ENCODE measurements at regions not wholly inside any gene's neighbourhood (a gene's known extent, or its start where the extent isn't known, plus 50 kb on each side); places are given as distances from the start of the nearest gene placed in this dataset.

DNA sequence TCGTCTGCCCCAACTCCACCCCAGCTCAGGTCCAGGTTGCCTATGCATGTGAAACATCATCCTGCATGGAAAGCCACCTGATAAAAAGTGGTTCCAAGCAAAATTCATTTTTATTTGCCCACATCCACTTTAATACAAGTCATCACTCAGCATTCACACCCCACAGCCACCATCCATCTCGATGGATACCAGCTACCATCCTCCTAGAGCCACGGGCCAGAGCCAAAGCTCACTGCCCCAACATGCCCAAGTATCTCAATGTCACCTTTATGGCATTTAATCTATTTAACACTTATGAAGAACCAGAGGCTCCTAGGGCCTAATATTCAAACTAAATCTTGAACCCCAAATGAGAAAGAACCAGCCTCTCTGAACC is 70.5 kb downstream of the COPRS start:
- POLR2A ChIA-PET (ENCODE audit: unreplicated experiment): no interaction called here
- no peaks in the 10 kb centered on the region for H3K79me2 ChIP-seq (ENCODE audit: low read depth)
- CTCF ChIA-PET: no interaction called here
- TF ChIP-seq, protein P1, sequence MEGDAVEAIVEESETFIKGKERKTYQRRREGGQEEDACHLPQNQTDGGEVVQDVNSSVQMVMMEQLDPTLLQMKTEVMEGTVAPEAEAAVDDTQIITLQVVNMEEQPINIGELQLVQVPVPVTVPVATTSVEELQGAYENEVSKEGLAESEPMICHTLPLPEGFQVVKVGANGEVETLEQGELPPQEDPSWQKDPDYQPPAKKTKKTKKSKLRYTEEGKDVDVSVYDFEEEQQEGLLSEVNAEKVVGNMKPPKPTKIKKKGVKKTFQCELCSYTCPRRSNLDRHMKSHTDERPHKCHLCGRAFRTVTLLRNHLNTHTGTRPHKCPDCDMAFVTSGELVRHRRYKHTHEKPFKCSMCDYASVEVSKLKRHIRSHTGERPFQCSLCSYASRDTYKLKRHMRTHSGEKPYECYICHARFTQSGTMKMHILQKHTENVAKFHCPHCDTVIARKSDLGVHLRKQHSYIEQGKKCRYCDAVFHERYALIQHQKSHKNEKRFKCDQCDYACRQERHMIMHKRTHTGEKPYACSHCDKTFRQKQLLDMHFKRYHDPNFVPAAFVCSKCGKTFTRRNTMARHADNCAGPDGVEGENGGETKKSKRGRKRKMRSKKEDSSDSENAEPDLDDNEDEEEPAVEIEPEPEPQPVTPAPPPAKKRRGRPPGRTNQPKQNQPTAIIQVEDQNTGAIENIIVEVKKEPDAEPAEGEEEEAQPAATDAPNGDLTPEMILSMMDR (conservative IDR thresholded peaks at IDR 0.05): no peak
- TF ChIP-seq EZH2 (IDR thresholded peaks at IDR 0.05; ENCODE audit: low read depth): no peak
- H3K4me1 ChIP-seq (replicated peaks; ENCODE audit: insufficient read depth): peaks cover 13% of the 10 kb centered on the region
- no peaks in the 10 kb centered on the region for H3K9me3 ChIP-seq (ENCODE audit: insufficient read depth, low read depth)
- H2AFZ ChIP-seq: no peak overlapping the region
- H3K4me2 ChIP-seq: peak overlapping the region; percentile 6
- no peak overlapping the region for H3K4me3 ChIP-seq
- intact Hi-C loops (cut with micrococcal nuclease; ENCODE audit: unreplicated experiment): no loop called here
- H4K20me1 ChIP-seq (ENCODE audit: insufficient read depth): no peaks in the 10 kb centered on the region
- no peak overlapping the region for H3K27ac ChIP-seq
- peaks cover 10% of the 10 kb centered on the region; the same call in 1 of the 2 replicates for H3F3A ChIP-seq (ENCODE audit: insufficient read depth, low read depth)
- H3K27me3 ChIP-seq (ENCODE audit: insufficient read depth, low read depth): 0 out of 2 replicates have a peak, but pooled peaks cover 3% of the 10 kb centered on the region
- DNase-seq: no peak
- H3K9me2 ChIP-seq (ENCODE audit: insufficient read depth): no peaks in the 10 kb centered on the region
- no peaks in the 10 kb centered on the region for H3K36me3 ChIP-seq (ENCODE audit: low read depth)
- no TSS peak for BruUV-seq (replicated peaks)

DNA sequence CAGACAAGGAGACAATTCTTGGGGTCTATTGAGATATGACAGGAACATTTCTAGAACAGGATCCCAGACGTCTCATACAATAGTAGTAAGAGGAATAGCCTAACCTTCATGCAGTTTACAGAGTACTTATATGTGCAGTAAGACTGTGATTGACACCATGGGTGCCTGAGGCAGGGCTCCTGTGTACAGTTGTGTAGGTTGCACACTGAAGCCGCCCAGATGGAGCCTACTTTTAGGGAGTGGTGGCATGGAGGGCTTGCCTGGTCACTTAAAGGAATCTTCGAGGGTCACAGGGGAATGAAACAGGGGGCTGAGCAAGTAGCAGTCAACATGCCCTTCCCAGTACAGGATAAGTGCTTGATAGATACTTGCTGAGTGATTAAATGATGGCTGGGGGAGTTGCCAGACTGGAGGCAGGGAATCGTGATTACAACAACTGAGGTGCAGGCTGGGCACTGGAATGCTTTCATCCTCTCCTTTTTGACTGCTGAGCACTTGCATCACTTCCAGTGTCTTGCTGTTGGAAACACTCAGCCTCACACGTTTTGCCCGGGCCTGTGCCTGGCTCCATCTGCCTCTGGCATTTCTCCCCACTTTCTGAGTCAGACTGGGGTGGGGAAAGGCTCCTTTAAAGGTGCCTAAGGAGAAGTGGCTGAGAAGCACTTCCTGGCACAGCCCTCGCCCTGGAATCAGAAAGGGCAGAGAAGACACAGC is 71.0 kb downstream of the COPRS start:
- H3K4me1 ChIP-seq (replicated peaks; ENCODE audit: insufficient read depth): peaks cover 13% of the 10 kb centered on the region
- intact Hi-C loops (cut with micrococcal nuclease; ENCODE audit: unreplicated experiment): no loop called here
- ChIA-PET POLR2A (ENCODE audit: unreplicated experiment) (no interaction called here), CTCF (no interaction called here)
- peak; percentile 54 to 81 for DNase-seq
- no TSS peak for BruUV-seq (replicated peaks)
- no peaks in the 10 kb centered on the region for H3K36me3 ChIP-seq (ENCODE audit: low read depth)
- TF ChIP-seq, protein P1 (conservative IDR thresholded peaks at IDR 0.05): no peak
- TF ChIP-seq EZH2 (IDR thresholded peaks at IDR 0.05; ENCODE audit: low read depth): no peak
- H4K20me1 ChIP-seq (ENCODE audit: insufficient read depth): no peaks in the 10 kb centered on the region
- H3K9me3 ChIP-seq (ENCODE audit: insufficient read depth, low read depth): no peaks in the 10 kb centered on the region
- H3F3A ChIP-seq (ENCODE audit: insufficient read depth, low read depth): peaks cover 10% of the 10 kb centered on the region; the same call in 1 of the 2 replicates
- H3K27ac ChIP-seq: no peak overlapping the region
- no peak overlapping the region for H2AFZ ChIP-seq
- peak overlapping the region; percentile 6 for H3K4me2 ChIP-seq
- no peaks in the 10 kb centered on the region for H3K9me2 ChIP-seq (ENCODE audit: insufficient read depth)
- H3K4me3 ChIP-seq: no peak overlapping the region
- no peaks in the 10 kb centered on the region for H3K79me2 ChIP-seq (ENCODE audit: low read depth)
- H3K27me3 ChIP-seq (ENCODE audit: insufficient read depth, low read depth): no peaks in the 10 kb centered on the region

DNA sequence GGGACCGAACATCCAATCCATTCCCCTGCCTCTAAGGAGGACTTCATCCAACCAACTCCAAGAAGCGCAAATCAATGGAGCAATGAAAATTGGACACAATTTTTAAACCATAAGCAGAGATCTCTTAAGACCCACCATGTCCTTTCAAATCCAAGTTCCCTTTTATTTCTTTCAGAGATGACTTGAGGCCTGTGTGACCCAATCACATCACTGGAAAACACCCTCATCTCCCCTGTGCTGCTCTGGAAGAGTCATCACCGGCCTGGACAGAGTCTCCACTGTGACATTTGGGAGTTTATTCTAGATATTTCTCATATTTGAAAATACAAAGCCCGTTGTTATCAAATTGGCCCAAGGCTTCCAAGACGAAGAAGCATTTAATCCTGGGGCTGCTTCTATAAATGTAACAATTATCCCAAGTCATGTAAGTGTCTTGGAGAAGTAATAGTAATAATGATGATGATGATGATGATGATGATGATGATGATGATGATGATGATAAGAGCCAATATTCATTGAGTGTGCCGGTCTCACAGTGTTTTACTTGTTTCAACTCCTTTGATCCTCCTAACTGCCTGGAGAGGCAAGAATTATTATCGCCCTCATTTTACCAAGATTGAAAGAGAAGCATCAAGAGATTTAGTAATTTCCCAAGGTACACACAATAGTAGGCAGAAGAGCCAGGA is 72.1 kb downstream of the COPRS start:
- CTCF ChIA-PET: no interaction called here
- H3F3A ChIP-seq (ENCODE audit: insufficient read depth, low read depth): peaks cover 10% of the 10 kb centered on the region; the same call in 1 of the 2 replicates
- H3K36me3 ChIP-seq (ENCODE audit: low read depth): no peaks in the 10 kb centered on the region
- no peaks in the 10 kb centered on the region for H3K9me3 ChIP-seq (ENCODE audit: insufficient read depth, low read depth)
- no TSS peak for BruUV-seq (replicated peaks)
- H2AFZ ChIP-seq: no peak overlapping the region
- H3K27ac ChIP-seq: no peak overlapping the region
- no peak overlapping the region for H3K4me3 ChIP-seq
- H3K4me1 ChIP-seq (replicated peaks; ENCODE audit: insufficient read depth): peaks cover 13% of the 10 kb centered on the region
- POLR2A ChIA-PET (ENCODE audit: unreplicated experiment): no interaction called here
- H3K4me2 ChIP-seq: no peak overlapping the region
- TF ChIP-seq, protein P1 (conservative IDR thresholded peaks at IDR 0.05): no peak
- no peak for TF ChIP-seq EZH2 (IDR thresholded peaks at IDR 0.05; ENCODE audit: low read depth)
- no peak for DNase-seq
- H4K20me1 ChIP-seq (ENCODE audit: insufficient read depth): no peaks in the 10 kb centered on the region
- H3K9me2 ChIP-seq (ENCODE audit: insufficient read depth): no peaks in the 10 kb centered on the region
- intact Hi-C loops (cut with micrococcal nuclease; ENCODE audit: unreplicated experiment): no loop called here
- H3K27me3 ChIP-seq (ENCODE audit: insufficient read depth, low read depth): no peaks in the 10 kb centered on the region
- H3K79me2 ChIP-seq (ENCODE audit: low read depth): no peaks in the 10 kb centered on the region
